ENCODE measurements at regions not wholly inside any gene's neighbourhood (a gene's known extent, or its start where the extent isn't known, plus 50 kb on each side); places are given as distances from the start of the nearest gene placed in this dataset.

DNA sequence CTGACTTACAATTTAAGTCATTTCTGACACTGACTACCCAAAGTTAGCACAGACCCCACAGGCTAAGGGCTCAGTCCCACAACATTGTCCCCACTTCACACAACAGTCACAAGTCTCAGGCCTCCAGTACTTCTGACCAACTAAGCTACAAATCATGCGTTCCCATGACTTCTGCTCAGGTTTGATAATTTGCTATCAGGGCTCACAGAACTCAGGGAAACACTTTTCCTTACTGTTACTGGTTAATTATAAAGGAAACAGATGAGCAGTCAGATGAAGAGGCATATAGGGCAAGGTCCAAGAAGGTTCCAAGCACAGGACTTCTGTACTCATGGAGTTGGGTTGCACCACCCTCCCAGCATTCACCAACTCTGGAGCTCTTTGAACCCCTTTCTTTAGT, 151.2 kb upstream of the TNR start:
- no peak for DNase-seq (ENCODE audit: low read depth)

- DNase-seq (ENCODE audit: low read depth) = no peak
Observed at GRCh38 chr1:175893192-175893591, 149.8 kb upstream of the TNR start.

DNA sequence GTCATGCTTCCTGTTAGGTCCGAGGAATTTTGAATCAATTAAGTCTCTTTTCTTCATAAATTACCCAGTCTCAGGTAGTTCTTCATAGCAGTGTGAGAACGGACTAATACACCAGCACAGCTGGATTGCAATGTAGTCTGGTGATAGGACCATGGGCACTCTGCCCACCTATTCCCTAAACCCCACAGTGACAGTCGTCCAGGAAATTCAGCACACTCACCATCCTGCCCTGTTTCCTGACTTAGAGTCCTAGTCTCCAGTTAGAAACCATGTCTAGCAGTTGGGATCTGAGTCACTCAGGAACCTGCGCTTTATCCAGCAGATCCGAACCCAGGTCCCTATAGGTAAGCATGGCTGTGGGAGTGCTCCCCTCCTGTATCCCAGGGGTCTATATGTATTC, 149.3 kb upstream of the TNR start:
- DNase-seq (ENCODE audit: low read depth) = no peak

DNA sequence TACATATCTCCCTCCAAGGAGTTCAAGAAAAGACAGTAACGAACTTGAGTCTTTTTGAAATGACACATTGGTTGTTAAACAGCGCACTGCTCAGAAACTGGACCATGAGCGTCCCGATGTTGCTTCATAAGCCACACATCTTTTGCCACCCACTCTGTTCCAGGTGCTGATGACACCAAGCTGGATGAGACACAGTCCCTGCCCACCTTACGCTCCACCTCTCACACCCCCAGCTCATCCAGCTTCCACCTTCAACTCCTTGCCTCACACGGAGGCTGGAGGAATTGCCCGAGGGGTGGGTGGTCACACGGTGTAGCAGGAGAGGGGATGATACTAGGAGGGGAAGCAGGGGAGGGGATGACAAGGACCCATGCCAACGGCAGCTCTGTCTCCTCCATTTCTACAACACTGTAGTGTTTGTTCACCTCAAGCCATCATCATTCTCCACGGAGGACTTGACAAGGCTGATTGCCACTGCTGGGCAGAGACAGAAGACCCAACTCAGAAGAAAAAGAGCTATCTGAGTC, 148.5 kb upstream of the TNR start:
- DNase-seq (ENCODE audit: low read depth) = no peak

DNA sequence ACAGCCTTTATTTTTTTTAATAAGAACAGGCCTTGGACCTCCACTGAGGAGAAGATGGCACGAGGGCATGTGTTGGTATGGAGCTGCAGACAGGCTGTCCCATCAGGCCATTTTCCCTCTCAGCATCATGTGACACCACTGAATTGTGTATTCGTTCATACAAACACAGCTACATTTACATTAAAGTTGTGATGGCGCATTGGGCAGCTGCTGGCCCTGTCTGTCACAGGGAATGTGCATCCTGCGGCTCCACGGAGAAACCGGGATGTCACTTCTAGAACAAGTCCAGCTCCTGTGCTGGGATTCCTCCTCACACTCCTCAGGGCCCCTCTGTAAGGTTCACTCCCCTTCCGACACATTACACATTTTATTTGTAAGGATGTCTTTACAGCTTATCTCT, 147.6 kb upstream of the TNR start:
- DNase-seq (ENCODE audit: low read depth) = no peak

DNA sequence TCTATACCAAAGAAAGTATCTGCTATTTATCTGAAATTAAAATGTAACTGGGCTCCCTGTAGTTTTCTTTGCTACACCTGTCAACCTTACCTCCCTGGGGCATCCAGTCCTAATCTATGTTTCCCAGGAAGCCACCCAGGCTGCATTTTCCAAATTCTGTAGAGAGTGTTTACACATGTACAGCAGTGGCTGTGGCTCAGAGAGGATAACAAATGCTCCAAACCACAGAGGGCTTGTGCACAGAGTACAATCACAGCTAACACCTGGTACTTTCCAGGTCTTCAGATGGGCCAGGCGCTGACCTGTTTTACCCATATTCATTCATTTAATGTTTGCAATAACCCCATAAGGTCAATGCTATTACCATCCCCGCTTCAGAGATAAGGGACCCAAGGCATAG, 146.5 kb upstream of the TNR start:
- no peak for DNase-seq (ENCODE audit: low read depth)

- DNase-seq (ENCODE audit: low read depth) = no peak
Observed at GRCh38 chr1:175888996-175889395, 145.6 kb upstream of the TNR start.

GRCh38 chr1:175887981-175888428, 144.6 kb upstream of the TNR start:
- peak; percentile 26 for DNase-seq (ENCODE audit: low read depth)

- DNase-seq (ENCODE audit: low read depth) = no peak
Observed at GRCh38 chr1:175887521-175887920, 144.1 kb upstream of the TNR start.

- DNase-seq (ENCODE audit: low read depth) = no peak
Observed at GRCh38 chr1:175885326-175885725, 141.9 kb upstream of the TNR start.

GRCh38 chr1:175884369-175884768, 141.0 kb upstream of the TNR start:
- no peak for DNase-seq (ENCODE audit: low read depth)

DNA sequence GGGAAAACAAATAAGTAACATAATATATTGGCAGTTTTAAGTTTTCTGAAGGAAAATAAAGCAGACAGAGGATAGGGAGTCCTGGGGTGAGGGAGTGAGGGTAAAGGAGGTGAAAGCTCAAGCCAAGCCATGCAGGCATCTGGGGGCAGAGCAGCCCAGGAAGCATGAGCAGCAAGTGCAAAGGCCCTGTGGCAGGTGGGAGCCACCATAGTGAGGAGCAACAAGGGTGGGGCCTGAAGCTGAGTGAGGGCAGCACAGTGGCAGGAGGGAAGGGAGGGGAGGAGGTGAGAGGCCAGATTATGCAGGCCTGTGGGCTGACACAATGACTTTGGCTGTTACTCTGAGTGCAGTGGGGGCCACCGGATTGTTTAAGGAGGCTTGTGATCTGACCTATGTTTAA, 138.8 kb upstream of the TNR start:
- DNase-seq (ENCODE audit: low read depth) = no peak

DNA sequence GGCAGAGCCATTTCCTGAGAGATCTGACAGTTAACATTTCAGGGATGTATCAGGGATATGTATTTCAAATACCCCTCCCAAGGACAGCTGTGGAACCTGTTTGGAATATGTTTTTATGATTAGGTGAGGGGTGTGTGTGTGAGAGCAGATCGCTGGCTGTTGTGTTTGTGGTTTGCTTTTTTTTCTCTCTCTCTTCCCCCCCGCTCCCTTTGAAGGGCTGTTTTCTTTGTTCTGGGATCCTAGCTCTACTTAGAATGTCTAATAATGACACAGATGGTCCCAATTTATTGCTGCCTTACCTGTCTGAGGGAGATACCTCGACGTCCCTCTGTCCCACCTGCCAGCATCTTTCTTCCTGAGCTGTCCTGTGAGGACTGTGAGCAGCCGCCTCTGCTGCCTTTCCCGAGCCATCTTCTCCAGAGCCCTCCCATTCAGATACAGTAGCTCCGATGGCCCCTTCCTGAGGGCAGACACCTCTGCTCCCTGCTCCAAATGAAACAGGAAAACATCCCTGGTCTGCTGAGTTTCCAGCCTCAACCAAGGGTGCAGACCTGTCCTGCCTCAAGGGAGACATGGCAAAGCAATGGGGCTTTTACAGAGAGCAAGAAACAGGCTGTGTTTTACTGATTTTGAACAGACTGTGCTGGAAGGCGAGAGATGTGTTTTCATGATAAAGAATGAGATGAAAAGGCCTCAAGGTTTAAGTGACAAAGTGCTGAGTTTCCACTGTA, 138.0 kb upstream of the TNR start:
- no peak for DNase-seq (ENCODE audit: low read depth)

GRCh38 chr1:175878775-175879174, 135.4 kb upstream of the TNR start:
- no peak for DNase-seq (ENCODE audit: low read depth)

DNA sequence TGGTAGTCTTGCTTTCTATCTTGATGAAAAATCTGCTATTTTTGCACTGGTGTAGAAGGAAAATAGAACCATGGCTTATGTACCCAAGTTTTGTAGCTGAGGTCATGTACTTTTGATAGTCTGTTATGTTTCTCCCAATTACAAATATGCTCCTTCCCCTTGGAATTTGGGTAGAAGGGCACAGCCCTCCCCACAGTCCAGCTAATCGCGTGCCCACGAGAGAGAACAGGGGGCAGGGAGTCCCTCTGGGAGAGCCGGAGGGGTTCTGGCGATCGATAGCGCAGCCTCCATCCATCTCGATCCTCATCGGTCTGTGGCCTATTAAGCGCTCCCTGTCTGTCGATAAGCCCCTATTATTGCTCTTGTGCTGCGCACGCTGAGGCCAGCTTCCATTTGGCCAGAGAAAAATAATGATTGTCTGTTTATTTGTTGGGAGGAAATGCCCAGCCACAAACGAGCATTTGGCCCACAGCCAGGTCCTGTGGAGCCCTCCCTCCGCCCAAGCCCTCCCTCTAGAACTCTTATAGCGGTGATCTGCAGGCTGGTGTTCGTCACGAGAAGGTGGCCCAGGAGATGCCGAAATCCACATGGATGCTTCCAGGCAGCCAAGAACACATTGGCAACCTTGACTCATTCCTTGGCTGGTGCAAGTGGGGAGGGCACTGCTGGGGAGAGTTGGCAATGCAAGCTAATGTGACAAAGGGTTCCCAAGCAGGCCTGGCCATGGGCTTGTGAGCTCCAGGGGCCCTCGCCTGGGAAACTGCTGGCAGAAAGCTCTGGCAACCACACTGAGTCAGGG, 134.7 kb upstream of the TNR start:
- DNase-seq (ENCODE audit: low read depth) = no peak

DNA sequence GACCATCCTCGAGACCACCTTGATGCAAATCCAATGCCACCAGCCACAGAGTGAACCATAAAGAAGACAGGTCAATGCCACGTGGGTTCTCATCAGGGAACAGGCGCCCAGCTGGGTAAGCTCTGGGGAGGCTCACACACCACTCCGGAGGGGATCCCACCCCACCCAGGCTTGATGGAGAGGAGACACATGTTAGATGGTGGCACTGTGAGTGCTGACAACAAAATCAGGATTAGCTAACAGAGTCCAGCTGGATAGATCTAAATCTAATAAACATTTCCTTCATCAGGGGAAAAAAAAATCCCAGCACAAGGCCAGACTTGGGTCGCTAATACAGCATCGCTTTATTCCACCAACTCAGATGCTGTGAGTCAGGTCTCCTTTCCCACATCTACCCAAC, 132.2 kb upstream of the TNR start:
- DNase-seq (ENCODE audit: low read depth) = no peak

- DNase-seq (ENCODE audit: low read depth) = no peak
Observed at GRCh38 chr1:175874081-175874480, 130.7 kb upstream of the TNR start.

- no peak for DNase-seq (ENCODE audit: low read depth)
Observed at GRCh38 chr1:175873290-175873935, 130.0 kb upstream of the TNR start.

DNA sequence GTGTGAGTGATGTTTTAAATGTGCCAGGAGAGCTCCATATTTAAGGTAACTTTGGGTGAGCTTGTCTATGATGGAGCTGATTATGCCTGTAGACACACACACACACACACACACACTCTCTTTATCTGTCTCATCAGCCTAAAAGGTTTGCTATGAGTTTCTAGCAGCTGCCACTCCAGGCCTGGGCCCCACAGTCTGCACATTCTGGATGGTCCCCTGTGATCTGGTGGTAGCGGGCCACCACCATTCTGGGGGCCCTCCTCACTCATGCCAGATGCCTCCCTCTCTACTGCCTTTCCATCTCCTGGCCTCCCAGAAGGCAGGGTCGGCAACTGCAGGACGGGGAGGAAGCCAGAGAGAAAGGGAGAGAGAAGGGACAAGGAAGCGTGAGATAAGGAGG, 129.2 kb upstream of the TNR start:
- no peak for DNase-seq (ENCODE audit: low read depth)

DNA sequence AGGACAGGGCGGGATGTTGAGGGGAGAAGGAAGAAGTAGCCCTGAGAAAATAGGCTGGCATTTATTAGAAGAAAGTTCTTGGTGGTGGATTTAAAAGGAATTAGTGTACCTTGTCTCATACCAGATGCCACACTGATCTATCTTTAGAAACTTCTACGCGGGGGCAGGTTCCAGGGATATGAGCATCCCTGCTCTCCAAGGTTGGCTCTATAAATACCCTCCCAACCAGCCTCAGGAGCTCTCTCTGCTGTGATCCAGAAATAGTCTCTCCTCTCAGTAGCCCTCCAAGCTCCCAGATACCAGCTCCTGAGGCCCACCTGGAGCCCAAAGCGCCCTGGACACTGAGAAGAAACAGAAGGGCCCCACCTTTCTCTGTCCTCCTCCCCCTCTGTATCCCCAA, 128.3 kb upstream of the TNR start:
- no peak for DNase-seq (ENCODE audit: low read depth)

DNA sequence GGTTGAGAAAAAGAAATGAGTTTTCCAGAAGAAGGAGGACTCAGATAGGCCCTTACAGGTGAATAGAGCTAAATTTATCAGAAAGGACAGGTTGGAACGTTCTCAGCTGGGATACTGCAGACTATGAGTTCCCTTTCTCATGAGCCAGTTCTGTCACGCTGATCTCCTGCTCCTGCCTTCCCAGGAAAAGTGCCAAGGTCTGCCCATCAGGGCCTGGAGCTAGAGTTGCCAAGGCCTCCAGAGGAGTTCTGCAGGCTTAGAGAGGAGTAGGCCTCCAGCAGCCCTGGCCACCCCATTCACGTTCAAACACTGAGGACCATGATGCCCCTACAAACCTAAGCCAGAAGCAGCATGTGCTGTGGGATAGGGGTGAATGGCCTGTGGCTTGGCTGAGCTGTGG, 126.8 kb upstream of the TNR start:
- DNase-seq (ENCODE audit: low read depth) = no peak

GRCh38 chr1:175866776-175867175, 123.4 kb upstream of the TNR start:
- no peak for DNase-seq (ENCODE audit: low read depth)

All from non-pigmented ciliary epithelial cell (primary cell).